WTC11 (cell line): ENCODE measurements at regions not wholly inside any gene's neighbourhood (a gene's known extent, or its start where the extent isn't known, plus 50 kb on each side); places are given as distances from the start of the nearest gene placed in this dataset.

Source experiments
- ATAC-seq: fragments of 200-7000 bp; cut with Tn5 transposase; 2 replicates; pipeline ENCODE4 v1.10.0; 2021; ENCODE audit warnings: mild to moderate bottlenecking, moderate library complexity
- CTCF ChIA-PET: fragments of 300-600 bp; sonication (Branson Sonifier 250); formaldehyde crosslinking; loops from one replicate; lab custom pipeline; 2021; ENCODE audit warnings: antibody characterized with exemption; lab: Charles Lee
- POLR2A ChIA-PET: fragments of 350-600 bp; sonication (Branson Sonifier 250); formaldehyde crosslinking; loops from one replicate; lab custom pipeline; 2021; ENCODE audit warnings: antibody characterized with exemption; lab: Charles Lee
- DNase-seq: peaks from one replicate; pipeline ENCODE4 v3.0.0; 2021; ENCODE audit warnings: low spot score
- H3K27ac Mint-ChIP-seq: 2 replicates; pipeline ENCODE4 v1.8.0; 2021; ENCODE audit warnings: mixed read lengths
- H3K27me3 Mint-ChIP-seq: 2 replicates; pipeline ENCODE4 v1.8.0; 2021; ENCODE audit warnings: low read depth, mild to moderate bottlenecking, moderate library complexity, mixed read lengths
- H3K36me3 Mint-ChIP-seq: 2 replicates; pipeline ENCODE4 v1.8.0; 2021; ENCODE audit warnings: mixed read lengths
- H3K4me1 Mint-ChIP-seq: 2 replicates; pipeline ENCODE4 v1.8.0; 2022; ENCODE audit warnings: mixed read lengths
- H3K4me3 Mint-ChIP-seq: 2 replicates; pipeline ENCODE4 v1.8.0; 2021; ENCODE audit warnings: mild to moderate bottlenecking, moderate library complexity, mixed read lengths
- H3K9me3 Mint-ChIP-seq: 2 replicates; pipeline ENCODE4 v1.8.0; 2021; ENCODE audit warnings: mixed read lengths
- CBFB ChIP-seq: sonication (generic); formaldehyde crosslinking; IDR thresholded peaks from 2 replicates; pipeline ENCODE4 v1.8.1; 2022; ENCODE audit warnings: mild to moderate bottlenecking, low read depth, missing genetic modification reagents
- CREB1 ChIP-seq: sonication (generic); formaldehyde crosslinking; IDR thresholded peaks from 2 replicates; pipeline ENCODE4 v1.8.0; 2023; ENCODE audit warnings: mild to moderate bottlenecking, missing genetic modification reagents
- ESRRA ChIP-seq: sonication (generic); formaldehyde crosslinking; IDR thresholded peaks from 2 replicates; pipeline ENCODE4 v1.8.1; 2022; ENCODE audit warnings: mild to moderate bottlenecking, missing genetic modification reagents, borderline replicate concordance
- JUN ChIP-seq: sonication (generic); formaldehyde crosslinking; IDR thresholded peaks from 2 replicates; pipeline ENCODE4 v1.8.0; 2023; ENCODE audit warnings: mild to moderate bottlenecking, missing genetic modification reagents
- RORB ChIP-seq: fragments of 250-450 bp; sonication (Bioruptor Pico); IDR thresholded peaks from 2 replicates; pipeline ENCODE4 v1.9.0; 2021; ENCODE audit warnings: mild to moderate bottlenecking
- SMAD3 ChIP-seq: sonication (generic); formaldehyde crosslinking; IDR thresholded peaks from 2 replicates; pipeline ENCODE4 v1.8.0; 2022; ENCODE audit warnings: missing genetic modification reagents, mild to moderate bottlenecking, borderline replicate concordance
- SOX15 ChIP-seq: fragments of 250-450 bp; sonication (Bioruptor Pico); IDR thresholded peaks from 2 replicates; pipeline ENCODE4 v1.9.0; 2021; ENCODE audit warnings: mild to moderate bottlenecking
- ZNF121 ChIP-seq: sonication (generic); formaldehyde crosslinking; IDR thresholded peaks from 2 replicates; pipeline ENCODE4 v1.8.0; 2023; ENCODE audit warnings: missing genetic modification reagents
- ZNF232 ChIP-seq: sonication (generic); formaldehyde crosslinking; IDR thresholded peaks from 2 replicates; pipeline ENCODE4 v1.8.0; 2022; ENCODE audit warnings: mild to moderate bottlenecking, missing genetic modification reagents
- ZNF416 ChIP-seq: fragments of 250-450 bp; sonication (Bioruptor Pico); IDR thresholded peaks from 2 replicates; pipeline ENCODE4 v1.9.0; 2021; ENCODE audit warnings: mild to moderate bottlenecking, inconsistent platforms
- TF ChIP-seq, protein P1 (sequence below): fragments of 250-450 bp; sonication (Bioruptor Pico); conservative IDR thresholded peaks from 2 replicates; pipeline ENCODE4 v1.9.0; 2021; ENCODE audit warnings: mild to moderate bottlenecking
- TF ChIP-seq, protein P2 (sequence below): sonication (generic); formaldehyde crosslinking; IDR thresholded peaks from 2 replicates; pipeline ENCODE4 v1.8.1; 2023; ENCODE audit warnings: mild to moderate bottlenecking, missing genetic modification reagents
- TF ChIP-seq, protein P3 (sequence below): sonication (generic); formaldehyde crosslinking; conservative IDR thresholded peaks from 2 replicates; pipeline ENCODE4 v1.8.1; 2023; ENCODE audit warnings: mild to moderate bottlenecking, low read depth, missing genetic modification reagents, moderate library complexity
- TF ChIP-seq, protein P4 (sequence below): sonication (generic); formaldehyde crosslinking; IDR thresholded peaks from 2 replicates; pipeline ENCODE4 v1.8.0; 2023; ENCODE audit warnings: missing genetic modification reagents, mild to moderate bottlenecking, borderline replicate concordance
- TF ChIP-seq, protein P5 (sequence below): sonication (generic); formaldehyde crosslinking; IDR thresholded peaks from 2 replicates; pipeline ENCODE4 v1.8.1; 2023; ENCODE audit warnings: mild to moderate bottlenecking, missing genetic modification reagents
- TF ChIP-seq, protein P6 (sequence below): fragments of 250-450 bp; sonication (Bioruptor Pico); IDR thresholded peaks from 2 replicates; pipeline ENCODE4 v2.1.2; 2022; ENCODE audit warnings: mild to moderate bottlenecking, moderate library complexity

DNA sequence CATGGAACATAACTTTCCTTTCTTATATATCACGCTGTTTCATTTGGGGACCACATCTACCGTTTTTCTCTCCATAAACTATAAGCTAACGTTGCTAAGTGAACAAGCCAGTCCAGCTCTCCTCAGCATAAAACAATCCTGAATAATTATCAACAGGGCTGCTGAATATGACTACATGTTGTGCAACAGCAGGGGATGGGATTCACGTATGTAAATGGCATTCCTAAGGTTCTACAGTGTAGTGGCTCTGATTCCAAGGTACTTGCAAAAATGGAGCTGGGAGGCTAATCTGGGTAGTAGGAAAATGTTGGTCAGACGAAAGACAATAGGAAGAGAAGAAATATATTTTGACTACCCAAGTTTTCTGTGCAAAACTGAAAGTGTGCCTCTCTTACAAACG is 262.8 kb downstream of the RWDD3 start (continued):
- TF ChIP-seq, protein P1, sequence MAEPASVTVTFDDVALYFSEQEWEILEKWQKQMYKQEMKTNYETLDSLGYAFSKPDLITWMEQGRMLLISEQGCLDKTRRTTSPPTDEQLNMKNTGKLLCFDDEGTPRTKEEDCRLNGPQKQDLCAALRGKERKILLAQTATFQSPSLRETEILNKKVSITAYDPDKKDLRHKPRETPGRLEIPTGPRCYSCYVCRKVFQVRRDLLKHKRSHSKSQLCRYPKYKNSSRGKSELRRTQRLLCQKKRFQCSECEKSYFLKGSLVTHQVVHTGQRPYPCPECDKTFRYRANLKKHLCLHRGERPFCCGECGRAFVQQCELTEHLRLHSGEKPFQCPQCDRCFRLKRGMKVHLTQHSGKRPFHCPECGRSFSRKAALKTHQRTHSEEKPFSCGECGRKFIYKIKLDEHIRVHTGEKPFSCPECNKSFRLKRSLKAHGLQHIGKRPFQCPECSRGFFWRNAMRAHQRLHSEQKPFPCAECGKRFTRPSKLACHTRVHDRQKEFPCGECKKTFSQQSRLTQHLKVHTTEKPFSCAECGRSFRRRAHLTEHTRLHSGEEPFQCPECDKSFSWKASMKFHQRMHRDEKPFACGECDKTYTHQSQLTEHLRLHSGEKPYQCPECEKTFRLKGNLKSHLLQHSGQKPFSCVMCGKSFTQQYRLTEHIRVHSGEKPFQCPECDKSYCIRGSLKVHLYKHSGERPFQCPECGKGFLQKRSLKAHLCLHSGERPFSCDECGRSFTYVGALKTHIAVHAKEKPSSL: no peak
- TF ChIP-seq ZNF416: no peak

DNA sequence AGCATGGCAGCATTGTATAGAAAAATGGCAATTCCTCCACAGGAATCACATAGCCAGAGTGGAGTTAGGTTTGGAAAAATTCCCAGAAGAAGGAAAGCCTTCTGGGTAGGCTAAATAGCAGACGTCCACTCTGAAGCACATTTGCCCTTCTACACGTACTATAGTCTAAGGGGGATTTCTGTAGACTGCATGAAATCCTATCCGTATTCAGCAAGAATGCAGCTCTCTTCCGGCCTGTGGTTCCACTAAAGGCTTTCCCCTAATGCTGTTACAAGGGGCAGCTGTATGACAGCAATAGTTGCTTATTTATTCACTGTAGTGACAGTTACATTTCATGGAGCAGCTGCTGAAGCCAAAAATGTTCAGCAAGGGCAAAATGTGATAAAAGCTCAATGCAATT is 263.6 kb downstream of the RWDD3 start:
- TF ChIP-seq ZNF121 (CRISPR knock-in tag): no peak
- no peak for TF ChIP-seq ZNF232 (CRISPR knock-in tag)
- TF ChIP-seq CREB1 (CRISPR knock-in tag): no peak
- no peak for TF ChIP-seq ESRRA
- CTCF ChIA-PET: no interaction called here
- Mint-ChIP-seq H3K27me3 (no peaks in the 10 kb centered on the region), H3K9me3 (no peaks in the 10 kb centered on the region), H3K27ac (no peak overlapping the region), H3K4me1 (peaks cover 14% of the 10 kb centered on the region), H3K4me3 (no peak overlapping the region), H3K36me3 (no peaks in the 10 kb centered on the region)
- ATAC-seq: no peak
- no peak for DNase-seq
- POLR2A ChIA-PET: no interaction called here

DNA sequence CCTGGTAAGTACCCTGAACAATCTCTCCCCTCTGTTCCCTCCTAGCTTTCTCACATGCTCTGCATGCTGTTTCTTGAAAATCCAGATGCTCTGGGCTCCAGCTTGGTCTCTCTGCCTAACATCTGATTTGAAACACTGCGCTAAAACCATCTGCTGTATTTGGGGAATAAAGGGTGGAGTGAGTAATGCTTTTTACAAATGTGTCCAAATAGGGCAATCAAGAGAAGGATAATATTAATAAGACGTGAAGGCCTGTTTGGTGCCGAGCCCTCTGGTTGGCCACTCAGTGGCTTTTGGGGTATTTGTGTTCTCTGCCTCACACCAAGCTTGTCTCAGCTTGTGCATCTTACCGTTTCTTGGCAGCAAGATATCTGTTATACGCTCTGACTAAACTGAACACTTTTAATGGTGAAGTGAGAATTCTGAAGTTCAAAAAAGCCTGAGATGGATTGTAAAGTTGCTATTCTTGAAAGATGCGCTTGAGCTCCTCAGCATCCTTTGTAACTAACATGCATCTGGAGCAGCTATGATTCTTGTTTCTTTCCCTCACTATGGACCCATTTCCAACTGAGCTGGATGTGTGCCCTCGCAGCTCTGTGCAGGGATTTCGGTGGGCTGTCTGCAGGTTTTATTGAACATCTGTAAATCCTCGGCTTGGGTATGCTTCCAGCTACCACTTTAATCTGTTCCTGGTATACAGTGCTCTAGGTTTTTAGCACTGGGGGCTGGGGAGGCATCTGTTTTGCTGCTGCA is 269.4 kb downstream of the RWDD3 start:
- CTCF ChIA-PET: no interaction called here
- H3K27ac Mint-ChIP-seq: no peak overlapping the region
- peaks cover 8% of the 10 kb centered on the region for H3K27me3 Mint-ChIP-seq
- POLR2A ChIA-PET: interaction anchor here (0.6 kb wide), 1 partner anchor 34 kb away, joined by 3 read pairs; no protein-coding TSS in a partner anchor
- TF ChIP-seq, protein P2, sequence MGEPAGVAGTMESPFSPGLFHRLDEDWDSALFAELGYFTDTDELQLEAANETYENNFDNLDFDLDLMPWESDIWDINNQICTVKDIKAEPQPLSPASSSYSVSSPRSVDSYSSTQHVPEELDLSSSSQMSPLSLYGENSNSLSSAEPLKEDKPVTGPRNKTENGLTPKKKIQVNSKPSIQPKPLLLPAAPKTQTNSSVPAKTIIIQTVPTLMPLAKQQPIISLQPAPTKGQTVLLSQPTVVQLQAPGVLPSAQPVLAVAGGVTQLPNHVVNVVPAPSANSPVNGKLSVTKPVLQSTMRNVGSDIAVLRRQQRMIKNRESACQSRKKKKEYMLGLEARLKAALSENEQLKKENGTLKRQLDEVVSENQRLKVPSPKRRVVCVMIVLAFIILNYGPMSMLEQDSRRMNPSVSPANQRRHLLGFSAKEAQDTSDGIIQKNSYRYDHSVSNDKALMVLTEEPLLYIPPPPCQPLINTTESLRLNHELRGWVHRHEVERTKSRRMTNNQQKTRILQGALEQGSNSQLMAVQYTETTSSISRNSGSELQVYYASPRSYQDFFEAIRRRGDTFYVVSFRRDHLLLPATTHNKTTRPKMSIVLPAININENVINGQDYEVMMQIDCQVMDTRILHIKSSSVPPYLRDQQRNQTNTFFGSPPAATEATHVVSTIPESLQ (CRISPR knock-in tag): no peak
- TF ChIP-seq RORB (CRISPR knock-in tag): no peak
- TF ChIP-seq, protein P3, sequence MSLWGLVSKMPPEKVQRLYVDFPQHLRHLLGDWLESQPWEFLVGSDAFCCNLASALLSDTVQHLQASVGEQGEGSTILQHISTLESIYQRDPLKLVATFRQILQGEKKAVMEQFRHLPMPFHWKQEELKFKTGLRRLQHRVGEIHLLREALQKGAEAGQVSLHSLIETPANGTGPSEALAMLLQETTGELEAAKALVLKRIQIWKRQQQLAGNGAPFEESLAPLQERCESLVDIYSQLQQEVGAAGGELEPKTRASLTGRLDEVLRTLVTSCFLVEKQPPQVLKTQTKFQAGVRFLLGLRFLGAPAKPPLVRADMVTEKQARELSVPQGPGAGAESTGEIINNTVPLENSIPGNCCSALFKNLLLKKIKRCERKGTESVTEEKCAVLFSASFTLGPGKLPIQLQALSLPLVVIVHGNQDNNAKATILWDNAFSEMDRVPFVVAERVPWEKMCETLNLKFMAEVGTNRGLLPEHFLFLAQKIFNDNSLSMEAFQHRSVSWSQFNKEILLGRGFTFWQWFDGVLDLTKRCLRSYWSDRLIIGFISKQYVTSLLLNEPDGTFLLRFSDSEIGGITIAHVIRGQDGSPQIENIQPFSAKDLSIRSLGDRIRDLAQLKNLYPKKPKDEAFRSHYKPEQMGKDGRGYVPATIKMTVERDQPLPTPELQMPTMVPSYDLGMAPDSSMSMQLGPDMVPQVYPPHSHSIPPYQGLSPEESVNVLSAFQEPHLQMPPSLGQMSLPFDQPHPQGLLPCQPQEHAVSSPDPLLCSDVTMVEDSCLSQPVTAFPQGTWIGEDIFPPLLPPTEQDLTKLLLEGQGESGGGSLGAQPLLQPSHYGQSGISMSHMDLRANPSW (CRISPR knock-in tag): no peak
- TF ChIP-seq, protein P4, sequence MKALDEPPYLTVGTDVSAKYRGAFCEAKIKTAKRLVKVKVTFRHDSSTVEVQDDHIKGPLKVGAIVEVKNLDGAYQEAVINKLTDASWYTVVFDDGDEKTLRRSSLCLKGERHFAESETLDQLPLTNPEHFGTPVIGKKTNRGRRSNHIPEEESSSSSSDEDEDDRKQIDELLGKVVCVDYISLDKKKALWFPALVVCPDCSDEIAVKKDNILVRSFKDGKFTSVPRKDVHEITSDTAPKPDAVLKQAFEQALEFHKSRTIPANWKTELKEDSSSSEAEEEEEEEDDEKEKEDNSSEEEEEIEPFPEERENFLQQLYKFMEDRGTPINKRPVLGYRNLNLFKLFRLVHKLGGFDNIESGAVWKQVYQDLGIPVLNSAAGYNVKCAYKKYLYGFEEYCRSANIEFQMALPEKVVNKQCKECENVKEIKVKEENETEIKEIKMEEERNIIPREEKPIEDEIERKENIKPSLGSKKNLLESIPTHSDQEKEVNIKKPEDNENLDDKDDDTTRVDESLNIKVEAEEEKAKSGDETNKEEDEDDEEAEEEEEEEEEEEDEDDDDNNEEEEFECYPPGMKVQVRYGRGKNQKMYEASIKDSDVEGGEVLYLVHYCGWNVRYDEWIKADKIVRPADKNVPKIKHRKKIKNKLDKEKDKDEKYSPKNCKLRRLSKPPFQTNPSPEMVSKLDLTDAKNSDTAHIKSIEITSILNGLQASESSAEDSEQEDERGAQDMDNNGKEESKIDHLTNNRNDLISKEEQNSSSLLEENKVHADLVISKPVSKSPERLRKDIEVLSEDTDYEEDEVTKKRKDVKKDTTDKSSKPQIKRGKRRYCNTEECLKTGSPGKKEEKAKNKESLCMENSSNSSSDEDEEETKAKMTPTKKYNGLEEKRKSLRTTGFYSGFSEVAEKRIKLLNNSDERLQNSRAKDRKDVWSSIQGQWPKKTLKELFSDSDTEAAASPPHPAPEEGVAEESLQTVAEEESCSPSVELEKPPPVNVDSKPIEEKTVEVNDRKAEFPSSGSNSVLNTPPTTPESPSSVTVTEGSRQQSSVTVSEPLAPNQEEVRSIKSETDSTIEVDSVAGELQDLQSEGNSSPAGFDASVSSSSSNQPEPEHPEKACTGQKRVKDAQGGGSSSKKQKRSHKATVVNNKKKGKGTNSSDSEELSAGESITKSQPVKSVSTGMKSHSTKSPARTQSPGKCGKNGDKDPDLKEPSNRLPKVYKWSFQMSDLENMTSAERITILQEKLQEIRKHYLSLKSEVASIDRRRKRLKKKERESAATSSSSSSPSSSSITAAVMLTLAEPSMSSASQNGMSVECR (CRISPR knock-in tag): no peak
- no peak for TF ChIP-seq JUN (CRISPR knock-in tag)
- no peak for TF ChIP-seq CBFB (CRISPR knock-in tag)
- TF ChIP-seq ESRRA: no peak
- TF ChIP-seq SOX15: no peak
- TF ChIP-seq, protein P5, sequence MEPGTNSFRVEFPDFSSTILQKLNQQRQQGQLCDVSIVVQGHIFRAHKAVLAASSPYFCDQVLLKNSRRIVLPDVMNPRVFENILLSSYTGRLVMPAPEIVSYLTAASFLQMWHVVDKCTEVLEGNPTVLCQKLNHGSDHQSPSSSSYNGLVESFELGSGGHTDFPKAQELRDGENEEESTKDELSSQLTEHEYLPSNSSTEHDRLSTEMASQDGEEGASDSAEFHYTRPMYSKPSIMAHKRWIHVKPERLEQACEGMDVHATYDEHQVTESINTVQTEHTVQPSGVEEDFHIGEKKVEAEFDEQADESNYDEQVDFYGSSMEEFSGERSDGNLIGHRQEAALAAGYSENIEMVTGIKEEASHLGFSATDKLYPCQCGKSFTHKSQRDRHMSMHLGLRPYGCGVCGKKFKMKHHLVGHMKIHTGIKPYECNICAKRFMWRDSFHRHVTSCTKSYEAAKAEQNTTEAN (CRISPR knock-in tag): no peak
- TF ChIP-seq, protein P6, sequence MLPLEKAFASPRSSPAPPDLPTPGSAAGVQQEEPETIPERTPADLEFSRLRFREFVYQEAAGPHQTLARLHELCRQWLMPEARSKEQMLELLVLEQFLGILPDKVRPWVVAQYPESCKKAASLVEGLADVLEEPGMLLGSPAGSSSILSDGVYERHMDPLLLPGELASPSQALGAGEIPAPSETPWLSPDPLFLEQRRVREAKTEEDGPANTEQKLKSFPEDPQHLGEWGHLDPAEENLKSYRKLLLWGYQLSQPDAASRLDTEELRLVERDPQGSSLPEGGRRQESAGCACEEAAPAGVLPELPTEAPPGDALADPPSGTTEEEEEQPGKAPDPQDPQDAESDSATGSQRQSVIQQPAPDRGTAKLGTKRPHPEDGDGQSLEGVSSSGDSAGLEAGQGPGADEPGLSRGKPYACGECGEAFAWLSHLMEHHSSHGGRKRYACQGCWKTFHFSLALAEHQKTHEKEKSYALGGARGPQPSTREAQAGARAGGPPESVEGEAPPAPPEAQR (CRISPR knock-in tag): no peak
- no peak for TF ChIP-seq SMAD3
- H3K9me3 Mint-ChIP-seq: peaks cover 15% of the 10 kb centered on the region
- peaks cover 5% of the 10 kb centered on the region; the same call in 1 of the 2 replicates for H3K36me3 Mint-ChIP-seq
- H3K4me1 Mint-ChIP-seq: peaks cover 40% of the 10 kb centered on the region
- DNase-seq: no peak
- ATAC-seq: no peak
- H3K4me3 Mint-ChIP-seq: no peak overlapping the region
